Neuronal stem cell (in vitro differentiated cells): ENCODE measurements at regions not wholly inside any gene's neighbourhood (a gene's known extent, or its start where the extent isn't known, plus 50 kb on each side); places are given as distances from the start of the nearest gene placed in this dataset.
"Not testable (repeated sequence)": the region's sequence is repeated elsewhere in the genome, so short reads cannot be mapped to it uniquely, and the experiment has no call there.

Experiments used
- DNase-seq: peaks from one replicate; pipeline ENCODE4 v3.0.0-alpha.2; 2013; ENCODE audit warnings: low spot score
- H2AFZ ChIP-seq: one replicate; pipeline ENCODE4 v1.6.1; 2013; ENCODE audit warnings: mild to moderate bottlenecking, low read length, inconsistent platforms
- H2AK5ac ChIP-seq: 2 replicates; pipeline ENCODE4 v1.6.1; 2013; ENCODE audit warnings: low read depth, mild to moderate bottlenecking, inconsistent platforms, low read length, moderate library complexity, mixed read lengths
- H2BK120ac ChIP-seq: 2 replicates; pipeline ENCODE4 v1.6.1; 2013; ENCODE audit warnings: low read depth, mild to moderate bottlenecking, inconsistent platforms, low read length, moderate library complexity, mixed read lengths
- H2BK12ac ChIP-seq: one replicate; pipeline ENCODE4 v1.6.1; 2013; ENCODE audit warnings: low read length, inconsistent platforms
- H2BK15ac ChIP-seq: 2 replicates; pipeline ENCODE4 v1.6.1; 2013; ENCODE audit warnings: mild to moderate bottlenecking, low read length, inconsistent platforms, mixed read lengths
- H2BK5ac ChIP-seq: one replicate; pipeline ENCODE4 v1.6.1; 2013; ENCODE audit warnings: inconsistent platforms, mild to moderate bottlenecking, low read length, moderate library complexity
- H3K14ac ChIP-seq: one replicate; pipeline ENCODE4 v1.6.1; 2013; ENCODE audit warnings: low read length, inconsistent platforms
- H3K18ac ChIP-seq: 2 replicates; pipeline ENCODE4 v1.6.1; 2013; ENCODE audit warnings: low read length, inconsistent platforms
- H3K23ac ChIP-seq: 2 replicates; pipeline ENCODE4 v1.6.1; 2013; ENCODE audit warnings: low read depth, mild to moderate bottlenecking, mixed read lengths, low read length, inconsistent platforms; ENCODE audit not compliant: poor library complexity
- H3K27ac ChIP-seq: replicated peaks from 3 replicates; pipeline ENCODE4 v1.5.1; 2013; ENCODE audit warnings: low read length, inconsistent platforms
- H3K27me3 ChIP-seq, 3 experiments: 2 replicates each; pipeline ENCODE4 v1.6.1; 2013; ENCODE audit warnings: low read length in 3 of 3, mild to moderate bottlenecking in 2 of 3, inconsistent platforms in 1 of 3, low read depth in 1 of 3, mixed read lengths in 1 of 3, moderate library complexity in 1 of 3; ENCODE audit not compliant: control insufficient read depth in 3 of 3, insufficient read depth in 3 of 3
- H3K36me3 ChIP-seq, 2 donors: replicated peaks in 1 of 2; 2 replicates each; pipeline ENCODE4 v1.6.1; 2013; ENCODE audit warnings: low read length in 2 of 2; ENCODE audit not compliant: control insufficient read depth in 2 of 2, insufficient read depth in 2 of 2
- H3K4ac ChIP-seq: 2 replicates; pipeline ENCODE4 v1.6.1; 2013; ENCODE audit warnings: inconsistent platforms, mild to moderate bottlenecking, low read length, moderate library complexity
- H3K4me1 ChIP-seq, 2 donors: 1 replicate in 1 of 2; 2 replicates in 1 of 2; pipeline ENCODE4 v1.6.1; 2013; ENCODE audit warnings: low read length in 2 of 2, low read depth in 1 of 2; ENCODE audit not compliant: control insufficient read depth in 2 of 2, insufficient read depth in 1 of 2
- H3K4me2 ChIP-seq: one replicate; pipeline ENCODE4 v1.6.1; 2013; ENCODE audit warnings: mild to moderate bottlenecking, low read length, inconsistent platforms; ENCODE audit not compliant: insufficient read depth, poor library complexity, severe bottlenecking
- H3K4me3 ChIP-seq, 2 donors: 2 replicates each; pipeline ENCODE4 v1.5.1; 2013; ENCODE audit warnings: low read length in 2 of 2, mild to moderate bottlenecking in 2 of 2, inconsistent platforms in 1 of 2, moderate library complexity in 1 of 2
- H3K79me1 ChIP-seq: one replicate; pipeline ENCODE4 v1.6.1; 2013; ENCODE audit warnings: low read depth, mild to moderate bottlenecking, inconsistent platforms, low read length, moderate library complexity
- H3K9ac ChIP-seq: one replicate; pipeline ENCODE4 v1.6.1; 2013; ENCODE audit warnings: mild to moderate bottlenecking, low read depth, low read length, inconsistent platforms; ENCODE audit not compliant: poor library complexity
- H3K9me3 ChIP-seq, 2 donors: replicated peaks in 1 of 2; 2 replicates each; pipeline versions ENCODE3 to v1.6.1; 2013; ENCODE audit warnings: low read length in 2 of 2, mild to moderate bottlenecking in 2 of 2, inconsistent platforms in 1 of 2, low read depth in 1 of 2, mixed read lengths in 1 of 2, moderate library complexity in 1 of 2; ENCODE audit not compliant: control insufficient read depth in 2 of 2, insufficient read depth in 1 of 2
- H4K8ac ChIP-seq: one replicate; pipeline ENCODE4 v1.6.1; 2013; ENCODE audit warnings: low read depth, mild to moderate bottlenecking, inconsistent platforms, low read length, moderate library complexity
- H4K91ac ChIP-seq: one replicate; pipeline ENCODE4 v1.6.1; 2013; ENCODE audit warnings: low read length, low read depth, mild to moderate bottlenecking, inconsistent platforms; ENCODE audit not compliant: poor library complexity
- WGBS, 2 donors: extraction: QIAGEN DNeasy Blood & Tissue Kit; methylation state at CpG; one replicate each; pipeline ENCODE4 v1.1.7; 2013; ENCODE audit warnings: missing lambda C conversion rate in 2 of 2, mixed read lengths in 1 of 2; ENCODE audit not compliant: insufficient read length in 2 of 2, insufficient replicate concordance in 1 of 2; ENCODE audit errors: extremely low coverage in 2 of 2; 5-methylcytosine and 5-hydroxymethylcytosine counted together

- Histone ChIP-seq H2AK5ac (no peak overlapping the region), H3K23ac (no peak overlapping the region), H3K27ac (no peak overlapping the region), H3K4me3 (no peak overlapping the region), H3K18ac (no peak overlapping the region), H4K8ac (no peak overlapping the region), H2BK15ac (no peak overlapping the region), H2BK12ac (no peak overlapping the region), H3K9ac (no peak overlapping the region), H3K4ac (no peak overlapping the region), H4K91ac (no peak overlapping the region), H3K27me3 (no peaks in the 10 kb centered on the region), H3K4me2 (no peak overlapping the region), H3K4me1 (no peaks in the 10 kb centered on the region), H2AFZ (no peak overlapping the region), H2BK5ac (no peak overlapping the region), H3K79me1 (no peaks in the 10 kb centered on the region), H2BK120ac (no peak overlapping the region), H3K14ac (no peak overlapping the region), H3K9me3 (no peaks in the 10 kb centered on the region), H3K36me3 (no peaks in the 10 kb centered on the region)
- no peak for DNase-seq
- no CpG with 5 or more reads among the region's 2 CpGs for WGBS, 2 donors
Observed at GRCh38 chr14:71454010-71454409, 478.2 kb upstream of the RGS6 start.

- Histone ChIP-seq H2AK5ac (no peak overlapping the region), H3K27me3 (no peaks in the 10 kb centered on the region), H4K8ac (no peak overlapping the region), H3K79me1 (no peaks in the 10 kb centered on the region), H3K4me2 (no peak overlapping the region), H2BK15ac (no peak overlapping the region), H4K91ac (no peak overlapping the region), H3K36me3 (no peaks in the 10 kb centered on the region), H3K4me1 (no peaks in the 10 kb centered on the region), H3K14ac (no peak overlapping the region), H2BK120ac (no peak overlapping the region), H3K23ac (no peak overlapping the region), H2BK12ac (no peak overlapping the region), H3K4ac (no peak overlapping the region), H3K4me3 (no peak overlapping the region), H2BK5ac (no peak overlapping the region), H3K9ac (no peak overlapping the region), H2AFZ (no peak overlapping the region), H3K9me3 (no peaks in the 10 kb centered on the region), H3K27ac (no peak overlapping the region), H3K18ac (no peak overlapping the region)
- DNase-seq, result no peak
- WGBS, 2 donors, result no CpG with 5 or more reads among the region's 6 CpGs
Observed at GRCh38 chr14:71454513-71455332, 477.5 kb upstream of the RGS6 start.

- DNase-seq, result no peak
- no peak overlapping the region for H2AFZ ChIP-seq
- H2BK120ac ChIP-seq, result no peak overlapping the region
- no peak overlapping the region for H3K27ac ChIP-seq
- no peak overlapping the region for H3K9ac ChIP-seq
- no peak overlapping the region for H3K4me2 ChIP-seq
- no peak overlapping the region for H2AK5ac ChIP-seq
- no peak overlapping the region for H2BK5ac ChIP-seq
- H3K9me3 ChIP-seq, result peaks cover 3 to 13% of the 10 kb centered on the region in 2 donors
- no peak overlapping the region for H3K4ac ChIP-seq
- no peak overlapping the region for H4K8ac ChIP-seq
- H3K4me1 ChIP-seq, result no peaks in the 10 kb centered on the region
- no peak overlapping the region for H3K18ac ChIP-seq
- H4K91ac ChIP-seq, result no peak overlapping the region
- no peaks in the 10 kb centered on the region for H3K79me1 ChIP-seq
- H3K36me3 ChIP-seq, result peaks cover 0 to 2% of the 10 kb centered on the region in 2 donors
- H3K4me3 ChIP-seq, result no peak overlapping the region
- WGBS, 2 donors, result no CpG with 5 or more reads among the region's 6 CpGs
- H3K23ac ChIP-seq, result no peak overlapping the region
- no peak overlapping the region for H3K14ac ChIP-seq
- no peak overlapping the region for H2BK15ac ChIP-seq
- H3K27me3 ChIP-seq, result no peaks in the 10 kb centered on the region
- no peak overlapping the region for H2BK12ac ChIP-seq
Observed at GRCh38 chr14:71460091-71460490, 472.1 kb upstream of the RGS6 start.

- not testable (repeated sequence) for H4K8ac ChIP-seq, H3K18ac ChIP-seq, H3K14ac ChIP-seq, H2AK5ac ChIP-seq, H3K27ac ChIP-seq, DNase-seq, H3K23ac ChIP-seq, H3K4me3 ChIP-seq, H2BK12ac ChIP-seq, H3K4ac ChIP-seq, H3K79me1 ChIP-seq, H2AFZ ChIP-seq, H3K4me2 ChIP-seq, H3K4me1 ChIP-seq, H2BK5ac ChIP-seq, H2BK120ac ChIP-seq, H4K91ac ChIP-seq, H2BK15ac ChIP-seq, H3K36me3 ChIP-seq, H3K27me3 ChIP-seq, H3K9ac ChIP-seq
- peaks cover 3 to 13% of the 10 kb centered on the region in 2 donors for H3K9me3 ChIP-seq
- no CpG with 5 or more reads among the region's 3 CpGs for WGBS, 2 donors
Observed at GRCh38 chr14:71461617-71462016, 470.6 kb upstream of the RGS6 start.
